GM23338 (cell line): ENCODE measurements at regions not wholly inside any gene's neighbourhood (a gene's known extent, or its start where the extent isn't known, plus 50 kb on each side); places are given as distances from the start of the nearest gene placed in this dataset.

Experiments
- ATAC-seq: fragments of 200-7000 bp; cut with Tn5 transposase; 3 replicates; pipeline ENCODE4 v1.9.1; 2020
- DNase-seq: peaks from one replicate; pipeline ENCODE4 v3.0.0-alpha.2; 2015; ENCODE audit warnings: low spot score
- H2AFZ ChIP-seq: fragments of 200-600 bp; sonication (generic); 2 replicates; pipeline ENCODE4 v1.8.0; 2016; ENCODE audit warnings: antibody characterized with exemption, mild to moderate bottlenecking, moderate library complexity
- H3F3A ChIP-seq: fragments of 200-600 bp; sonication (generic); replicated peaks from 2 replicates; pipeline ENCODE4 v1.8.0; 2017; ENCODE audit warnings: antibody characterized with exemption, mixed run types, low read depth
- H3K27ac ChIP-seq: fragments of 200-600 bp; sonication (generic); 2 replicates; pipeline ENCODE4 v1.6.1; 2016; ENCODE audit warnings: low read depth
- H3K27me3 ChIP-seq: fragments of 200-600 bp; sonication (generic); 2 replicates; pipeline ENCODE4 v1.8.0; 2016; ENCODE audit warnings: mild to moderate bottlenecking, mixed run types, moderate library complexity; ENCODE audit not compliant: insufficient read depth
- H3K36me3 ChIP-seq: fragments of 200-600 bp; sonication (generic); 2 replicates; pipeline ENCODE4 v1.8.0; 2016; ENCODE audit warnings: mild to moderate bottlenecking; ENCODE audit not compliant: insufficient read depth
- H3K4me1 ChIP-seq: fragments of 200-600 bp; sonication (generic); 2 replicates; pipeline ENCODE4 v1.8.0; 2016; ENCODE audit warnings: mild to moderate bottlenecking, moderate library complexity; ENCODE audit not compliant: insufficient read depth
- H3K4me2 ChIP-seq: fragments of 200-600 bp; sonication (generic); 2 replicates; pipeline ENCODE4 v1.7.1; 2017; ENCODE audit warnings: mixed run types
- H3K4me3 ChIP-seq: fragments of 200-600 bp; sonication (generic); 2 replicates; pipeline ENCODE4 v1.6.1; 2016; ENCODE audit warnings: mixed run types
- H3K79me2 ChIP-seq: fragments of 200-600 bp; sonication (generic); replicated peaks from 2 replicates; pipeline ENCODE4 v1.8.0; 2017; ENCODE audit warnings: mild to moderate bottlenecking; ENCODE audit not compliant: insufficient read depth
- H3K9me2 ChIP-seq: fragments of 200-600 bp; sonication (generic); 2 replicates; pipeline ENCODE4 v1.8.0; 2017; ENCODE audit not compliant: insufficient read depth
- H4K20me1 ChIP-seq: fragments of 200-600 bp; sonication (generic); replicated peaks from 2 replicates; pipeline ENCODE4 v1.8.0; 2017; ENCODE audit warnings: mild to moderate bottlenecking; ENCODE audit not compliant: insufficient read depth
- H3K27ac Mint-ChIP-seq: 2 replicates; pipeline ENCODE4 v1.8.0; 2020; ENCODE audit warnings: inconsistent platforms, mild to moderate bottlenecking, moderate library complexity, mixed read lengths
- H3K27me3 Mint-ChIP-seq: 3 replicates; pipeline ENCODE4 v1.8.0; 2022; ENCODE audit warnings: low read depth, mild to moderate bottlenecking, moderate library complexity, mixed read lengths, inconsistent platforms; ENCODE audit not compliant: insufficient read depth, poor library complexity
- H3K36me3 Mint-ChIP-seq: 3 replicates; pipeline ENCODE4 v1.8.0; 2021; ENCODE audit warnings: low read depth, mild to moderate bottlenecking, inconsistent platforms, moderate library complexity, mixed read lengths
- H3K4me1 Mint-ChIP-seq: 3 replicates; pipeline ENCODE4 v1.8.0; 2020; ENCODE audit warnings: mild to moderate bottlenecking, inconsistent platforms, mixed read lengths
- H3K4me3 Mint-ChIP-seq: 3 replicates; pipeline ENCODE4 v1.8.0; 2021; ENCODE audit warnings: moderate library complexity, mild to moderate bottlenecking, inconsistent platforms, mixed read lengths
- H3K9me3 Mint-ChIP-seq: 3 replicates; pipeline ENCODE4 v1.8.0; 2020; ENCODE audit warnings: moderate library complexity, mild to moderate bottlenecking, inconsistent platforms, mixed read lengths
- ETS1 ChIP-seq: IDR thresholded peaks from 2 replicates; pipeline ENCODE4 v1.6.1; 2016; ENCODE audit warnings: antibody characterized with exemption
- EZH2 ChIP-seq: fragments of 200-600 bp; sonication (generic); IDR thresholded peaks from one replicate; pipeline ENCODE4 v1.8.0; 2017; ENCODE audit warnings: antibody characterized with exemption, mild to moderate bottlenecking, low read depth; ENCODE audit not compliant: unreplicated experiment
- STAT1 ChIP-seq: IDR thresholded peaks from one replicate; pipeline ENCODE4 v1.6.1; 2016; ENCODE audit warnings: antibody characterized with exemption; ENCODE audit not compliant: unreplicated experiment
- ZNF114 ChIP-seq: fragments of 250-450 bp; sonication (Bioruptor Pico); IDR thresholded peaks from 2 replicates; pipeline ENCODE4 v1.5.0; 2020; ENCODE audit warnings: mild to moderate bottlenecking, moderate library complexity
- TF ChIP-seq, protein P1 (sequence below): fragments of 250-450 bp; sonication (Bioruptor Pico); IDR thresholded peaks from 2 replicates; pipeline ENCODE4 v1.5.0; 2020; ENCODE audit warnings: mild to moderate bottlenecking, moderate library complexity
- TF ChIP-seq, protein P2 (sequence below), 2 experiments: fragments of 200-600 bp in 1 of 2; sonication (generic) in 1 of 2; conservative IDR thresholded peaks; 2 replicates each; pipeline versions ENCODE4 v1.5.1 to v1.6.1; 2016 to 2017; ENCODE audit warnings: antibody characterized with exemption in 2 of 2, low read depth in 2 of 2, mild to moderate bottlenecking in 2 of 2, moderate library complexity in 1 of 2

GRCh38 chr4:18749391-18749790, 727.8 kb upstream of the LCORL start:
- Histone ChIP-seq H3K79me2 (no peaks in the 10 kb centered on the region), H3K27me3 (no peaks in the 10 kb centered on the region), H3K4me2 (no peak overlapping the region), H3F3A (no peaks in the 10 kb centered on the region), H4K20me1 (no peaks in the 10 kb centered on the region), H2AFZ (no peak overlapping the region), H3K4me3 (no peak overlapping the region), H3K4me1 (no peaks in the 10 kb centered on the region), H3K9me2 (0 out of 2 replicates have a peak, but pooled peaks cover 3% of the 10 kb centered on the region), H3K27ac (no peak overlapping the region), H3K36me3 (no peaks in the 10 kb centered on the region)
- Mint-ChIP-seq H3K27me3 (no peaks in the 10 kb centered on the region), H3K36me3 (peaks cover 5% of the 10 kb centered on the region; the same call in 2 of the 3 replicates), H3K27ac (no peak overlapping the region), H3K4me1 (peaks cover 4% of the 10 kb centered on the region; the same call in 2 of the 3 replicates), H3K4me3 (no peak overlapping the region), H3K9me3 (peaks cover 5% of the 10 kb centered on the region; the same call in 2 of the 3 replicates)
- no peak for ATAC-seq
- DNase-seq: no peak
- TF ChIP-seq, protein P1, sequence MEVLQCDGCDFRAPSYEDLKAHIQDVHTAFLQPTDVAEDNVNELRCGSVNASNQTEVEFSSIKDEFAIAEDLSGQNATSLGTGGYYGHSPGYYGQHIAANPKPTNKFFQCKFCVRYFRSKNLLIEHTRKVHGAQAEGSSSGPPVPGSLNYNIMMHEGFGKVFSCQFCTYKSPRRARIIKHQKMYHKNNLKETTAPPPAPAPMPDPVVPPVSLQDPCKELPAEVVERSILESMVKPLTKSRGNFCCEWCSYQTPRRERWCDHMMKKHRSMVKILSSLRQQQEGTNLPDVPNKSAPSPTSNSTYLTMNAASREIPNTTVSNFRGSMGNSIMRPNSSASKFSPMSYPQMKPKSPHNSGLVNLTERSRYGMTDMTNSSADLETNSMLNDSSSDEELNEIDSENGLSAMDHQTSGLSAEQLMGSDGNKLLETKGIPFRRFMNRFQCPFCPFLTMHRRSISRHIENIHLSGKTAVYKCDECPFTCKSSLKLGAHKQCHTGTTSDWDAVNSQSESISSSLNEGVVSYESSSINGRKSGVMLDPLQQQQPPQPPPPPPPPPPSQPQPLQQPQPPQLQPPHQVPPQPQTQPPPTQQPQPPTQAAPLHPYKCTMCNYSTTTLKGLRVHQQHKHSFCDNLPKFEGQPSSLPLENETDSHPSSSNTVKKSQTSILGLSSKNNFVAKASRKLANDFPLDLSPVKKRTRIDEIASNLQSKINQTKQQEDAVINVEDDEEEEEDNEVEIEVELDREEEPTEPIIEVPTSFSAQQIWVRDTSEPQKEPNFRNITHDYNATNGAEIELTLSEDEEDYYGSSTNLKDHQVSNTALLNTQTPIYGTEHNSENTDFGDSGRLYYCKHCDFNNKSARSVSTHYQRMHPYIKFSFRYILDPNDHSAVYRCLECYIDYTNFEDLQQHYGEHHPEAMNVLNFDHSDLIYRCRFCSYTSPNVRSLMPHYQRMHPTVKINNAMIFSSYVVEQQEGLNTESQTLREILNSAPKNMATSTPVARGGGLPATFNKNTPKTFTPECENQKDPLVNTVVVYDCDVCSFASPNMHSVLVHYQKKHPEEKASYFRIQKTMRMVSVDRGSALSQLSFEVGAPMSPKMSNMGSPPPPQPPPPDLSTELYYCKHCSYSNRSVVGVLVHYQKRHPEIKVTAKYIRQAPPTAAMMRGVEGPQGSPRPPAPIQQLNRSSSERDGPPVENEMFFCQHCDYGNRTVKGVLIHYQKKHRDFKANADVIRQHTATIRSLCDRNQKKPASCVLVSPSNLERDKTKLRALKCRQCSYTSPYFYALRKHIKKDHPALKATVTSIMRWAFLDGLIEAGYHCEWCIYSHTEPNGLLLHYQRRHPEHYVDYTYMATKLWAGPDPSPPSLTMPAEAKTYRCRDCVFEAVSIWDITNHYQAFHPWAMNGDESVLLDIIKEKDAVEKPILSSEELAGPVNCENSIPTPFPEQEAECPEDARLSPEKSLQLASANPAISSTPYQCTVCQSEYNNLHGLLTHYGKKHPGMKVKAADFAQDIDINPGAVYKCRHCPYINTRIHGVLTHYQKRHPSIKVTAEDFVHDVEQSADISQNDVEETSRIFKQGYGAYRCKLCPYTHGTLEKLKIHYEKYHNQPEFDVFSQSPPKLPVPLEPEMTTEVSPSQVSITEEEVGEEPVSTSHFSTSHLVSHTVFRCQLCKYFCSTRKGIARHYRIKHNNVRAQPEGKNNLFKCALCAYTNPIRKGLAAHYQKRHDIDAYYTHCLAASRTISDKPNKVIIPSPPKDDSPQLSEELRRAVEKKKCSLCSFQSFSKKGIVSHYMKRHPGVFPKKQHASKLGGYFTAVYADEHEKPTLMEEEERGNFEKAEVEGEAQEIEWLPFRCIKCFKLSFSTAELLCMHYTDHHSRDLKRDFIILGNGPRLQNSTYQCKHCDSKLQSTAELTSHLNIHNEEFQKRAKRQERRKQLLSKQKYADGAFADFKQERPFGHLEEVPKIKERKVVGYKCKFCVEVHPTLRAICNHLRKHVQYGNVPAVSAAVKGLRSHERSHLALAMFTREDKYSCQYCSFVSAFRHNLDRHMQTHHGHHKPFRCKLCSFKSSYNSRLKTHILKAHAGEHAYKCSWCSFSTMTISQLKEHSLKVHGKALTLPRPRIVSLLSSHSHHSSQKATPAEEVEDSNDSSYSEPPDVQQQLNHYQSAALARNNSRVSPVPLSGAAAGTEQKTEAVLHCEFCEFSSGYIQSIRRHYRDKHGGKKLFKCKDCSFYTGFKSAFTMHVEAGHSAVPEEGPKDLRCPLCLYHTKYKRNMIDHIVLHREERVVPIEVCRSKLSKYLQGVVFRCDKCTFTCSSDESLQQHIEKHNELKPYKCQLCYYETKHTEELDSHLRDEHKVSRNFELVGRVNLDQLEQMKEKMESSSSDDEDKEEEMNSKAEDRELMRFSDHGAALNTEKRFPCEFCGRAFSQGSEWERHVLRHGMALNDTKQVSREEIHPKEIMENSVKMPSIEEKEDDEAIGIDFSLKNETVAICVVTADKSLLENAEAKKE (CRISPR knock-in tag): no peak
- TF ChIP-seq, protein P2, sequence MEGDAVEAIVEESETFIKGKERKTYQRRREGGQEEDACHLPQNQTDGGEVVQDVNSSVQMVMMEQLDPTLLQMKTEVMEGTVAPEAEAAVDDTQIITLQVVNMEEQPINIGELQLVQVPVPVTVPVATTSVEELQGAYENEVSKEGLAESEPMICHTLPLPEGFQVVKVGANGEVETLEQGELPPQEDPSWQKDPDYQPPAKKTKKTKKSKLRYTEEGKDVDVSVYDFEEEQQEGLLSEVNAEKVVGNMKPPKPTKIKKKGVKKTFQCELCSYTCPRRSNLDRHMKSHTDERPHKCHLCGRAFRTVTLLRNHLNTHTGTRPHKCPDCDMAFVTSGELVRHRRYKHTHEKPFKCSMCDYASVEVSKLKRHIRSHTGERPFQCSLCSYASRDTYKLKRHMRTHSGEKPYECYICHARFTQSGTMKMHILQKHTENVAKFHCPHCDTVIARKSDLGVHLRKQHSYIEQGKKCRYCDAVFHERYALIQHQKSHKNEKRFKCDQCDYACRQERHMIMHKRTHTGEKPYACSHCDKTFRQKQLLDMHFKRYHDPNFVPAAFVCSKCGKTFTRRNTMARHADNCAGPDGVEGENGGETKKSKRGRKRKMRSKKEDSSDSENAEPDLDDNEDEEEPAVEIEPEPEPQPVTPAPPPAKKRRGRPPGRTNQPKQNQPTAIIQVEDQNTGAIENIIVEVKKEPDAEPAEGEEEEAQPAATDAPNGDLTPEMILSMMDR (conservative IDR thresholded peaks at IDR 0.05; ENCODE audit: low read depth in 2 of 2): no peak
- TF ChIP-seq STAT1: no peak
- TF ChIP-seq EZH2: no peak
- TF ChIP-seq ETS1: no peak
- no peak for TF ChIP-seq ZNF114
